ENCODE measurements at regions not wholly inside any gene's neighbourhood (a gene's known extent, or its start where the extent isn't known, plus 50 kb on each side); places are given as distances from the start of the nearest gene placed in this dataset.

DNA sequence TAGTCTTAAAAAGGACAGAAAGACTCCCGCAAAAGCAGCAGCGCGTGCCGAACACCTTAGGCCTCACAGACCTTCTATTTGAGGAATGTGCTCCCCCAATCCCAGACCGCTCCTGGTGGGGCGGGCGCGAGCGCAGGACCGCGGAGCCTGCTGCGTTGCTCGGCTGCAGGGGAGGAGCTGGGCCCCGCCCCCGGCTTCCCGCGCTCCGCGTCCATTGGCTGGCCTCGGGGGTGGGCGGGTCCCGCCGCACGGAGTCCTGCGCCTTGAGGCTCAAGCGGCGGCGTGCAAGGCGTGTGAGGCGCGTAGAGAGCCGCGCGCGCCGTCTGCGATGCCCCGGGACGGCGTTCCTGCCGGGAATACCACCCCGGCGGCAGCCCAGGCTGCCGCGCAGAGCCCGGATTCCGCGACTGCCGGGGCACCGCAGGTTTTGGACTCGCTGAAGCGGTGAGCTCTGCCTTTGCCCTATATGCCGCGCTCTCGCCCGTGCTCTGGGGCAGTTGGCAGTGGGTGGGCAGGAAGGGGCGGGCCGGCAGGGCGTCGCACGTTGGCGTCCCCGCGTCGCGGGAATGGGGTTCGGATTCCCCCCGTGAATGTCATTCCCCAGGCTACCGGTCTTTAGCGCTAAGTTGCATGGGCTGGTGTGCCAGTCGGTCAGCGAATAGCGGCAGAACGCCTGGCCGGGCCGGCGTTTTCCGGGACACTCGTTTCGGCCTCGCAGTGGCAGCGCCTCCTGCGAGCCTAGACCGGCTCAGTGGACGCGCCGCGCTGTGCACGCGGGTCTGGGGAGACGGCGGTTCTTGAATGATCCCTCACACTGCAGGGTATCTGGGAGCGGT lies 49.6 kb upstream of the PAIP2B start (continued):
- TF ChIP-seq ZBTB3 (CRISPR knock-in tag; IDR thresholded peaks at IDR 0.05; ENCODE audit: borderline replicate concordance, low read depth) (0 out of 2 replicates have a peak, but pooled peaks have one; percentile 33), ZSCAN29 (CRISPR knock-in tag; conservative IDR thresholded peaks at IDR 0.05) (no peak), EED (CRISPR knock-in tag; IDR thresholded peaks at IDR 0.05) (peak; percentile 85; the same call in 1 of the 2 replicates), ZNF670 (CRISPR knock-in tag; IDR thresholded peaks at IDR 0.05; ENCODE audit: borderline replicate concordance) (0 out of 2 replicates have a peak, but pooled peaks have one; percentile 48), SP140L (CRISPR knock-in tag; IDR thresholded peaks at IDR 0.05; ENCODE audit: borderline replicate concordance) (no peak), ZNF883 (CRISPR knock-in tag; IDR thresholded peaks at IDR 0.05; ENCODE audit: not compliant biosample characterization) (peak; percentile 96), ZNF484 (CRISPR knock-in tag; IDR thresholded peaks at IDR 0.05; ENCODE audit: borderline replicate concordance, low read depth) (peak; percentile 45; the same call in 1 of the 2 replicates), ZSCAN22 (CRISPR knock-in tag; IDR thresholded peaks at IDR 0.05) (peak; percentile 63; the same call in 1 of the 2 replicates), KLF15 (CRISPR knock-in tag; IDR thresholded peaks at IDR 0.05; ENCODE audit: borderline replicate concordance) (peak; percentile 89), SNAPC2 (CRISPR knock-in tag; IDR thresholded peaks at IDR 0.05) (peak; percentile 94; the same call in 1 of the 2 replicates), AGO2 (optimal IDR thresholded peaks at IDR 0.05; ENCODE audit: low read depth, low read length) (no peak)
- TF ChIP-seq, protein P1, sequence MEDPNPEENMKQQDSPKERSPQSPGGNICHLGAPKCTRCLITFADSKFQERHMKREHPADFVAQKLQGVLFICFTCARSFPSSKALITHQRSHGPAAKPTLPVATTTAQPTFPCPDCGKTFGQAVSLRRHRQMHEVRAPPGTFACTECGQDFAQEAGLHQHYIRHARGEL (CRISPR knock-in tag; IDR thresholded peaks at IDR 0.05), result no peak
- TF ChIP-seq, protein P2, sequence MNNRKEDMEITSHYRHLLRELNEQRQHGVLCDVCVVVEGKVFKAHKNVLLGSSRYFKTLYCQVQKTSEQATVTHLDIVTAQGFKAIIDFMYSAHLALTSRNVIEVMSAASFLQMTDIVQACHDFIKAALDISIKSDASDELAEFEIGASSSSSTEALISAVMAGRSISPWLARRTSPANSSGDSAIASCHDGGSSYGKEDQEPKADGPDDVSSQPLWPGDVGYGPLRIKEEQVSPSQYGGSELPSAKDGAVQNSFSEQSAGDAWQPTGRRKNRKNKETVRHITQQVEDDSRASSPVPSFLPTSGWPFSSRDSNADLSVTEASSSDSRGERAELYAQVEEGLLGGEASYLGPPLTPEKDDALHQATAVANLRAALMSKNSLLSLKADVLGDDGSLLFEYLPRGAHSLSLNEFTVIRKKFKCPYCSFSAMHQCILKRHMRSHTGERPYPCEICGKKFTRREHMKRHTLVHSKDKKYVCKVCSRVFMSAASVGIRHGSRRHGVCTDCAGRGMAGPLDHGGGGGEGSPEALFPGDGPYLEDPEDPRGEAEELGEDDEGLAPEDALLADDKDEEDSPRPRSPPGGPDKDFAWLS (CRISPR knock-in tag; IDR thresholded peaks at IDR 0.05; ENCODE audit: borderline replicate concordance), result no peak
- TF ChIP-seq, protein P3, sequence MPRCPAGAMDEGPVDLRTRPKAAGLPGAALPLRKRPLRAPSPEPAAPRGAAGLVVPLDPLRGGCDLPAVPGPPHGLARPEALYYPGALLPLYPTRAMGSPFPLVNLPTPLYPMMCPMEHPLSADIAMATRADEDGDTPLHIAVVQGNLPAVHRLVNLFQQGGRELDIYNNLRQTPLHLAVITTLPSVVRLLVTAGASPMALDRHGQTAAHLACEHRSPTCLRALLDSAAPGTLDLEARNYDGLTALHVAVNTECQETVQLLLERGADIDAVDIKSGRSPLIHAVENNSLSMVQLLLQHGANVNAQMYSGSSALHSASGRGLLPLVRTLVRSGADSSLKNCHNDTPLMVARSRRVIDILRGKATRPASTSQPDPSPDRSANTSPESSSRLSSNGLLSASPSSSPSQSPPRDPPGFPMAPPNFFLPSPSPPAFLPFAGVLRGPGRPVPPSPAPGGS (CRISPR knock-in tag; IDR thresholded peaks at IDR 0.05), result peak; percentile 94
- TF ChIP-seq, protein P4, sequence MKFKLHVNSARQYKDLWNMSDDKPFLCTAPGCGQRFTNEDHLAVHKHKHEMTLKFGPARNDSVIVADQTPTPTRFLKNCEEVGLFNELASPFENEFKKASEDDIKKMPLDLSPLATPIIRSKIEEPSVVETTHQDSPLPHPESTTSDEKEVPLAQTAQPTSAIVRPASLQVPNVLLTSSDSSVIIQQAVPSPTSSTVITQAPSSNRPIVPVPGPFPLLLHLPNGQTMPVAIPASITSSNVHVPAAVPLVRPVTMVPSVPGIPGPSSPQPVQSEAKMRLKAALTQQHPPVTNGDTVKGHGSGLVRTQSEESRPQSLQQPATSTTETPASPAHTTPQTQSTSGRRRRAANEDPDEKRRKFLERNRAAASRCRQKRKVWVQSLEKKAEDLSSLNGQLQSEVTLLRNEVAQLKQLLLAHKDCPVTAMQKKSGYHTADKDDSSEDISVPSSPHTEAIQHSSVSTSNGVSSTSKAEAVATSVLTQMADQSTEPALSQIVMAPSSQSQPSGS (CRISPR knock-in tag; IDR thresholded peaks at IDR 0.05), result 0 out of 2 replicates have a peak, but pooled peaks have one; percentile 34
- TF ChIP-seq, protein P5, sequence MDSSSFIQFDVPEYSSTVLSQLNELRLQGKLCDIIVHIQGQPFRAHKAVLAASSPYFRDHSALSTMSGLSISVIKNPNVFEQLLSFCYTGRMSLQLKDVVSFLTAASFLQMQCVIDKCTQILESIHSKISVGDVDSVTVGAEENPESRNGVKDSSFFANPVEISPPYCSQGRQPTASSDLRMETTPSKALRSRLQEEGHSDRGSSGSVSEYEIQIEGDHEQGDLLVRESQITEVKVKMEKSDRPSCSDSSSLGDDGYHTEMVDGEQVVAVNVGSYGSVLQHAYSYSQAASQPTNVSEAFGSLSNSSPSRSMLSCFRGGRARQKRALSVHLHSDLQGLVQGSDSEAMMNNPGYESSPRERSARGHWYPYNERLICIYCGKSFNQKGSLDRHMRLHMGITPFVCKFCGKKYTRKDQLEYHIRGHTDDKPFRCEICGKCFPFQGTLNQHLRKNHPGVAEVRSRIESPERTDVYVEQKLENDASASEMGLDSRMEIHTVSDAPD (CRISPR knock-in tag; IDR thresholded peaks at IDR 0.05), result peak; percentile 67; the same call in 1 of the 2 replicates
- TF ChIP-seq, protein P6, sequence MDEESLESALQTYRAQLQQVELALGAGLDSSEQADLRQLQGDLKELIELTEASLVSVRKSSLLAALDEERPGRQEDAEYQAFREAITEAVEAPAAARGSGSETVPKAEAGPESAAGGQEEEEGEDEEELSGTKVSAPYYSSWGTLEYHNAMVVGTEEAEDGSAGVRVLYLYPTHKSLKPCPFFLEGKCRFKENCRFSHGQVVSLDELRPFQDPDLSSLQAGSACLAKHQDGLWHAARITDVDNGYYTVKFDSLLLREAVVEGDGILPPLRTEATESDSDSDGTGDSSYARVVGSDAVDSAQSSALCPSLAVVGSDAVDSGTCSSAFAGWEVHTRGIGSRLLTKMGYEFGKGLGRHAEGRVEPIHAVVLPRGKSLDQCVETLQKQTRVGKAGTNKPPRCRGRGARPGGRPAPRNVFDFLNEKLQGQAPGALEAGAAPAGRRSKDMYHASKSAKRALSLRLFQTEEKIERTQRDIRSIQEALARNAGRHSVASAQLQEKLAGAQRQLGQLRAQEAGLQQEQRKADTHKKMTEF (CRISPR knock-in tag; IDR thresholded peaks at IDR 0.05), result peak; percentile 69; the same call in 1 of the 2 replicates
- TF ChIP-seq, protein P7, sequence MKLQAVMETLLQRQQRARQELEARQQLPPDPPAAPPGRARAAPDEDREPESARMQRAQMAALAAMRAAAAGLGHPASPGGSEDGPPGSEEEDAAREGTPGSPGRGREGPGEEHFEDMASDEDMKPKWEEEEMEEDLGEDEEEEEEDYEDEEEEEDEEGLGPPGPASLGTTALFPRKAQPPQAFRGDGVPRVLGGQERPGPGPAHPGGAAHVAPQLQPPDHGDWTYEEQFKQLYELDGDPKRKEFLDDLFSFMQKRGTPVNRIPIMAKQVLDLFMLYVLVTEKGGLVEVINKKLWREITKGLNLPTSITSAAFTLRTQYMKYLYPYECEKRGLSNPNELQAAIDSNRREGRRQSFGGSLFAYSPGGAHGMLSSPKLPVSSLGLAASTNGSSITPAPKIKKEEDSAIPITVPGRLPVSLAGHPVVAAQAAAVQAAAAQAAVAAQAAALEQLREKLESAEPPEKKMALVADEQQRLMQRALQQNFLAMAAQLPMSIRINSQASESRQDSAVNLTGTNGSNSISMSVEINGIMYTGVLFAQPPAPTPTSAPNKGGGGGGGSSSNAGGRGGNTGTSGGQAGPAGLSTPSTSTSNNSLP (IDR thresholded peaks at IDR 0.05; ENCODE audit: low read depth, low read length), result no peak

Measured in HepG2 (cell line).